NB4 (cell line): ENCODE measurements at regions not wholly inside any gene's neighbourhood (a gene's known extent, or its start where the extent isn't known, plus 50 kb on each side); places are given as distances from the start of the nearest gene placed in this dataset.

ENCODE experiments used
- CTCF ChIP-seq: IDR thresholded peaks from one replicate; pipeline ENCODE4 v1.5.1; 2012; ENCODE audit warnings: low read depth, low read length
- MAX ChIP-seq: IDR thresholded peaks from 2 replicates; pipeline ENCODE4 v1.6.1; 2011; ENCODE audit warnings: low read depth, low read length
- MYC ChIP-seq: IDR thresholded peaks from 2 replicates; pipeline ENCODE4 v1.6.1; 2011; ENCODE audit warnings: low read depth, low read length
- POLR2A ChIP-seq: IDR thresholded peaks from 2 replicates; pipeline ENCODE4 v1.6.1; 2011; ENCODE audit warnings: mild to moderate bottlenecking; ENCODE audit not compliant: insufficient read length; ENCODE audit errors: extremely low read depth

- TF ChIP-seq CTCF (no peak), MAX (no peak), POLR2A (no peak), MYC (no peak)
These were observed 120.5 kb downstream of the IER5 start for GRCh38 chr1:181208967-181209366.
